ENCODE measurements at regions not wholly inside any gene's neighbourhood (a gene's known extent, or its start where the extent isn't known, plus 50 kb on each side); places are given as distances from the start of the nearest gene placed in this dataset.

- H3K4me3 ChIP-seq: no peak overlapping the region
- no peak for DNase-seq
- TF ChIP-seq, protein P1, sequence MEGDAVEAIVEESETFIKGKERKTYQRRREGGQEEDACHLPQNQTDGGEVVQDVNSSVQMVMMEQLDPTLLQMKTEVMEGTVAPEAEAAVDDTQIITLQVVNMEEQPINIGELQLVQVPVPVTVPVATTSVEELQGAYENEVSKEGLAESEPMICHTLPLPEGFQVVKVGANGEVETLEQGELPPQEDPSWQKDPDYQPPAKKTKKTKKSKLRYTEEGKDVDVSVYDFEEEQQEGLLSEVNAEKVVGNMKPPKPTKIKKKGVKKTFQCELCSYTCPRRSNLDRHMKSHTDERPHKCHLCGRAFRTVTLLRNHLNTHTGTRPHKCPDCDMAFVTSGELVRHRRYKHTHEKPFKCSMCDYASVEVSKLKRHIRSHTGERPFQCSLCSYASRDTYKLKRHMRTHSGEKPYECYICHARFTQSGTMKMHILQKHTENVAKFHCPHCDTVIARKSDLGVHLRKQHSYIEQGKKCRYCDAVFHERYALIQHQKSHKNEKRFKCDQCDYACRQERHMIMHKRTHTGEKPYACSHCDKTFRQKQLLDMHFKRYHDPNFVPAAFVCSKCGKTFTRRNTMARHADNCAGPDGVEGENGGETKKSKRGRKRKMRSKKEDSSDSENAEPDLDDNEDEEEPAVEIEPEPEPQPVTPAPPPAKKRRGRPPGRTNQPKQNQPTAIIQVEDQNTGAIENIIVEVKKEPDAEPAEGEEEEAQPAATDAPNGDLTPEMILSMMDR (IDR thresholded peaks at IDR 0.05): no peak
- TF ChIP-seq POLR2A (IDR thresholded peaks at IDR 0.05): no peak
- no peaks in the 10 kb centered on the region for H3K9me3 ChIP-seq (replicated peaks in 1 of 3)
- 61 to 95% (median 84%) methylated on average over 5 of the region's 5 CpGs for WGBS, 4 donors
- H3K27ac ChIP-seq: no peak overlapping the region
- H3K4me1 ChIP-seq (replicated peaks in 1 of 2): no peaks in the 10 kb centered on the region
- H3K36me3 ChIP-seq (replicated peaks in 1 of 2): no peaks in the 10 kb centered on the region
- H3K27me3 ChIP-seq: no peaks in the 10 kb centered on the region
- intact Hi-C loops (cut with DNase I): no loop called here
These were observed 87.8 kb downstream of the GPAM start for GRCh38 chr10:112095731-112096130.

GRCh38 chr10:112098682-112099081 lies 84.9 kb downstream of the GPAM start:
- Histone ChIP-seq H3K27ac (no peak overlapping the region), H3K9me3 (replicated peaks in 1 of 3) (no peaks in the 10 kb centered on the region), H3K4me3 (no peak overlapping the region), H3K4me1 (replicated peaks in 1 of 2) (no peaks in the 10 kb centered on the region), H3K27me3 (no peaks in the 10 kb centered on the region), H3K36me3 (replicated peaks in 1 of 2) (no peaks in the 10 kb centered on the region)
- WGBS, 4 donors: 60 to 82% (median 65%) methylated on average over 1 to 3 of the region's 3 CpGs
- no peak for DNase-seq
- intact Hi-C loops (cut with DNase I): no loop called here
- TF ChIP-seq POLR2A (IDR thresholded peaks at IDR 0.05): no peak
- TF ChIP-seq, protein P1 (IDR thresholded peaks at IDR 0.05): no peak
